ENCODE measurements at regions not wholly inside any gene's neighbourhood (a gene's known extent, or its start where the extent isn't known, plus 50 kb on each side); places are given as distances from the start of the nearest gene placed in this dataset.

GRCh38 chr3:30408105-30408557 is 198.3 kb upstream of the TGFBR2 start:
- no peak for TF ChIP-seq TP53 (CRISPR knock-in tag; IDR thresholded peaks at IDR 0.05)
- no peak for TF ChIP-seq IRF2 (CRISPR knock-in tag; IDR thresholded peaks at IDR 0.05; ENCODE audit: borderline replicate concordance, low read depth)
- no peak for TF ChIP-seq ZNF138 (CRISPR knock-in tag; conservative IDR thresholded peaks at IDR 0.05)
- TF ChIP-seq ZNF263 (CRISPR knock-in tag; IDR thresholded peaks at IDR 0.05; ENCODE audit: low read depth), result no peak
- TF ChIP-seq E2F5 (CRISPR knock-in tag; IDR thresholded peaks at IDR 0.05), result no peak
- no peak for TF ChIP-seq CTCF (IDR thresholded peaks at IDR 0.05)
- TF ChIP-seq NR3C1 (CRISPR knock-in tag; conservative IDR thresholded peaks at IDR 0.05; ENCODE audit: low read depth), result no peak
- no peak for TF ChIP-seq NFE2L1 (CRISPR knock-in tag; IDR thresholded peaks at IDR 0.05)
